HCT116 (cell line): ENCODE measurements at regions not wholly inside any gene's neighbourhood (a gene's known extent, or its start where the extent isn't known, plus 50 kb on each side); places are given as distances from the start of the nearest gene placed in this dataset.

Experiments used
- CBX3 ChIP-seq: IDR thresholded peaks from 2 replicates; pipeline ENCODE4 v1.6.1; 2012; ENCODE audit warnings: low read depth
- CEBPB ChIP-seq: IDR thresholded peaks from 2 replicates; pipeline ENCODE4 v1.6.1; 2012; ENCODE audit warnings: low read depth
- CTCF ChIP-seq, 3 experiments: fragments of 200-600 bp in 1 of 3; sonication (generic) in 1 of 3; IDR thresholded peaks in 2 of 3; conservative IDR thresholded peaks in 1 of 3; 2 replicates each; pipeline ENCODE4 v1.5.1; 2012 to 2017; ENCODE audit warnings: low read depth in 2 of 3, low read length in 2 of 3, antibody characterized with exemption in 1 of 3, borderline replicate concordance in 1 of 3, control low read depth in 1 of 3, mild to moderate bottlenecking in 1 of 3, mixed read lengths in 1 of 3, mixed run types in 1 of 3, moderate library complexity in 1 of 3; ENCODE audit not compliant: insufficient read depth in 1 of 3
- EZH2 ChIP-seq: fragments of 200-600 bp; sonication (generic); IDR thresholded peaks from 2 replicates; pipeline ENCODE4 v1.6.1; 2017; ENCODE audit warnings: antibody characterized with exemption, mixed run types
- EZH2phosphoT487 ChIP-seq: fragments of 200-600 bp; IDR thresholded peaks from 2 replicates; pipeline ENCODE4 v1.6.1; 2018; ENCODE audit warnings: antibody characterized with exemption, borderline replicate concordance
- MAX ChIP-seq: IDR thresholded peaks from 2 replicates; pipeline ENCODE4 v1.6.1; 2012
- POLR2A ChIP-seq: IDR thresholded peaks from 2 replicates; pipeline ENCODE4 v1.7.0; 2011; ENCODE audit warnings: borderline replicate concordance; ENCODE audit not compliant: insufficient read depth, insufficient read length; ENCODE audit errors: extremely low read depth
- POLR2AphosphoS5 ChIP-seq: IDR thresholded peaks from 2 replicates; pipeline ENCODE4 v1.6.1; 2011; ENCODE audit warnings: mild to moderate bottlenecking, low read depth, low read length, moderate library complexity
- RAD21 ChIP-seq: IDR thresholded peaks from 2 replicates; pipeline ENCODE4 v1.6.1; 2012; ENCODE audit warnings: low read depth, mild to moderate bottlenecking
- REST ChIP-seq: IDR thresholded peaks from 2 replicates; pipeline ENCODE4 v1.6.1; 2012; ENCODE audit warnings: low read depth
- YY1 ChIP-seq: IDR thresholded peaks from 2 replicates; pipeline ENCODE4 v1.6.1; 2011; ENCODE audit warnings: low read length, low read depth, moderate library complexity, mild to moderate bottlenecking; ENCODE audit not compliant: insufficient replicate concordance; ENCODE audit errors: extremely low read depth
- ZBTB33 ChIP-seq: IDR thresholded peaks from 2 replicates; pipeline ENCODE4 v1.6.1; 2011; ENCODE audit warnings: mild to moderate bottlenecking, low read length, moderate library complexity; ENCODE audit not compliant: insufficient replicate concordance; ENCODE audit errors: extremely low read depth
- ZNF274 ChIP-seq: fragments of 200-500 bp; sonication (Bioruptor generic); IDR thresholded peaks from 2 replicates; pipeline ENCODE4 v1.6.1; 2014; ENCODE audit warnings: mild to moderate bottlenecking, low read depth, low read length, inconsistent platforms

- TF ChIP-seq POLR2A (no peak), YY1 (no peak), CTCF (IDR thresholded peaks at IDR 0.05 in 2 of 3, conservative IDR thresholded peaks at IDR 0.05 in 1 of 3; ENCODE audit: borderline replicate concordance in 1 of 3, insufficient read depth in 1 of 3, low read depth in 2 of 3, low read length in 2 of 3) (no peak), ZNF274 (no peak), EZH2phosphoT487 (no peak), CBX3 (no peak), EZH2 (no peak), REST (no peak), CEBPB (no peak), POLR2AphosphoS5 (no peak), MAX (no peak), RAD21 (no peak), ZBTB33 (no peak)
Observed at GRCh38 chr18:34461266-34461665, 236.6 kb upstream of the NOL4 start.
